Liver (tissue), 8 donors: ENCODE measurements at regions not wholly inside any gene's neighbourhood (a gene's known extent, or its start where the extent isn't known, plus 50 kb on each side); places are given as distances from the start of the nearest gene placed in this dataset.

Experiments used
- DNase-seq: peaks from one replicate; pipeline ENCODE4 v3.0.0-alpha.2; 2017; ENCODE audit warnings: low spot score
- H3K27ac ChIP-seq, 2 donors: one replicate each; pipeline ENCODE4 v1.7.0; 2013; ENCODE audit warnings: inconsistent platforms in 2 of 2, low read length in 2 of 2, control low read depth in 1 of 2, low read depth in 1 of 2, mild to moderate bottlenecking in 1 of 2
- H3K27me3 ChIP-seq, 4 donors: one replicate each; pipeline versions ENCODE4 v1.6.1 to v1.7.0; 2013; ENCODE audit warnings: low read length in 3 of 4, inconsistent platforms in 1 of 4, mild to moderate bottlenecking in 1 of 4, moderate library complexity in 1 of 4; ENCODE audit not compliant: control insufficient read depth in 4 of 4, insufficient read depth in 4 of 4
- H3K36me3 ChIP-seq, 4 donors: one replicate each; pipeline versions ENCODE4 v1.6.1 to v1.7.0; 2013; ENCODE audit warnings: low read length in 3 of 4, mild to moderate bottlenecking in 3 of 4, low read depth in 1 of 4, moderate library complexity in 1 of 4; ENCODE audit not compliant: control insufficient read depth in 4 of 4, insufficient read depth in 3 of 4
- H3K4me1 ChIP-seq, 4 donors: one replicate each; pipeline versions ENCODE4 v1.6.1 to v1.7.0; 2013; ENCODE audit warnings: low read length in 3 of 4, mild to moderate bottlenecking in 3 of 4, moderate library complexity in 1 of 4; ENCODE audit not compliant: control insufficient read depth in 4 of 4, insufficient read depth in 4 of 4
- H3K4me3 ChIP-seq, 3 donors: one replicate each; pipeline versions ENCODE4 v1.6.1 to v1.7.0; 2013; ENCODE audit warnings: low read length in 3 of 3, control low read depth in 1 of 3, low read depth in 1 of 3, mild to moderate bottlenecking in 1 of 3
- H3K9ac ChIP-seq, 2 donors: one replicate each; pipeline ENCODE4 v1.7.0; 2013; ENCODE audit warnings: low read length in 2 of 2, mild to moderate bottlenecking in 2 of 2, moderate library complexity in 2 of 2, control low read depth in 1 of 2, low read depth in 1 of 2
- H3K9me3 ChIP-seq, 4 donors: one replicate each; pipeline versions ENCODE4 v1.6.1 to v1.7.0; 2013; ENCODE audit warnings: low read length in 3 of 4; ENCODE audit not compliant: control insufficient read depth in 4 of 4
- ATF3 ChIP-seq: IDR thresholded peaks from 2 replicates; pipeline ENCODE4 v1.6.1; 2016; ENCODE audit warnings: antibody characterized with exemption
- CTCF ChIP-seq: fragments of 150-350 bp; IDR thresholded peaks from 2 replicates; pipeline ENCODE4 v1.5.1; 2017; ENCODE audit warnings: improper control_type of control experiment, low read depth, low read length; ENCODE audit not compliant: missing input control
- FOXA1 ChIP-seq: IDR thresholded peaks from 2 replicates; pipeline ENCODE4 v1.6.1; 2016; ENCODE audit warnings: antibody characterized with exemption
- FOXA2 ChIP-seq: IDR thresholded peaks from 2 replicates; pipeline ENCODE4 v1.6.1; 2016; ENCODE audit warnings: antibody characterized with exemption
- GABPA ChIP-seq, 2 donors: IDR thresholded peaks in 1 of 2; conservative IDR thresholded peaks in 1 of 2; 2 replicates each; pipeline ENCODE4 v1.6.1; 2016; ENCODE audit warnings: antibody characterized with exemption in 2 of 2, mild to moderate bottlenecking in 1 of 2, moderate library complexity in 1 of 2
- HNF4A ChIP-seq, 2 donors: conservative IDR thresholded peaks; 2 replicates each; pipeline ENCODE4 v1.6.1; 2016; ENCODE audit warnings: antibody characterized with exemption in 2 of 2, mild to moderate bottlenecking in 2 of 2
- HNF4G ChIP-seq: IDR thresholded peaks from 2 replicates; pipeline ENCODE4 v1.6.1; 2016; ENCODE audit warnings: antibody characterized with exemption
- JUND ChIP-seq, 2 donors: IDR thresholded peaks; 2 replicates each; pipeline ENCODE4 v1.6.1; 2016; ENCODE audit warnings: antibody characterized with exemption in 2 of 2
- MAX ChIP-seq: IDR thresholded peaks from 2 replicates; pipeline ENCODE4 v1.6.1; 2016; ENCODE audit warnings: antibody characterized with exemption
- NR2F2 ChIP-seq: IDR thresholded peaks from 2 replicates; pipeline ENCODE4 v1.6.1; 2016; ENCODE audit warnings: antibody characterized with exemption
- RAD21 ChIP-seq, 2 donors: IDR thresholded peaks; 2 replicates each; pipeline ENCODE4 v1.6.1; 2016; ENCODE audit warnings: antibody characterized with exemption in 2 of 2, mild to moderate bottlenecking in 2 of 2
- REST ChIP-seq: IDR thresholded peaks from 2 replicates; pipeline ENCODE4 v1.6.1; 2016; ENCODE audit warnings: antibody characterized with exemption, mild to moderate bottlenecking
- RXRA ChIP-seq, 2 donors: IDR thresholded peaks; 2 replicates each; pipeline ENCODE4 v1.6.1; 2017 to 2018; ENCODE audit warnings: antibody characterized with exemption in 2 of 2, mild to moderate bottlenecking in 1 of 2
- SP1 ChIP-seq: IDR thresholded peaks from 2 replicates; pipeline ENCODE4 v1.6.1; 2018; ENCODE audit warnings: antibody characterized with exemption, mild to moderate bottlenecking
- TAF1 ChIP-seq: conservative IDR thresholded peaks from 2 replicates; pipeline ENCODE4 v1.6.1; 2016; ENCODE audit warnings: antibody characterized with exemption, mild to moderate bottlenecking
- YY1 ChIP-seq: IDR thresholded peaks from 2 replicates; pipeline ENCODE4 v1.6.1; 2016; ENCODE audit warnings: antibody characterized with exemption, mild to moderate bottlenecking
- ZBTB33 ChIP-seq: IDR thresholded peaks from 2 replicates; pipeline ENCODE4 v1.6.1; 2016; ENCODE audit warnings: antibody characterized with exemption
- WGBS: extraction: QIAGEN DNeasy Blood & Tissue Kit; methylation state at CpG from one replicate; pipeline ENCODE4 v1.1.7; 2013; 5-methylcytosine and 5-hydroxymethylcytosine counted together
- donor health status: healthy.
- donor health status: healthy.
- donor health status: healthy.
- donor health status: healthy.
- donor health status: healthy.

GRCh38 chr2:234661175-234661574, 164.3 kb upstream of the ARL4C start (continued):
- TF ChIP-seq CTCF, result no peak

GRCh38 chr2:234655706-234656105, 158.8 kb upstream of the ARL4C start:
- Histone ChIP-seq H3K9ac (no peak overlapping the region), H3K4me3 (no peak overlapping the region), H3K4me1 (no peaks in the 10 kb centered on the region), H3K27ac (no peak overlapping the region), H3K9me3 (no peaks in the 10 kb centered on the region), H3K27me3 (no peaks in the 10 kb centered on the region), H3K36me3 (no peaks in the 10 kb centered on the region)
- 95% methylated on average over 2 of the region's 2 CpGs for WGBS
- no peak for TF ChIP-seq RAD21 (IDR thresholded peaks at IDR 0.05)
- DNase-seq, result no peak

- no peak overlapping the region for H3K27ac ChIP-seq
- H3K36me3 ChIP-seq, result no peaks in the 10 kb centered on the region
- H3K9ac ChIP-seq, result no peak overlapping the region
- 90% methylated on average over 6 of the region's 6 CpGs for WGBS
- no peak for TF ChIP-seq FOXA1
- no peak for TF ChIP-seq MAX
- no peak for TF ChIP-seq GABPA (IDR thresholded peaks at IDR 0.05 in 1 of 2, conservative IDR thresholded peaks at IDR 0.05 in 1 of 2)
- TF ChIP-seq RXRA (IDR thresholded peaks at IDR 0.05), result no peak
- TF ChIP-seq SP1, result no peak
- TF ChIP-seq NR2F2, result no peak
- no peak for TF ChIP-seq RAD21 (IDR thresholded peaks at IDR 0.05)
- TF ChIP-seq HNF4A (conservative IDR thresholded peaks at IDR 0.05), result no peak
- no peak for TF ChIP-seq ATF3
- TF ChIP-seq CTCF, result no peak
- TF ChIP-seq JUND (IDR thresholded peaks at IDR 0.05), result no peak
- no peak for TF ChIP-seq FOXA2
- TF ChIP-seq REST, result no peak
- TF ChIP-seq TAF1, result no peak
- TF ChIP-seq ZBTB33, result no peak
- no peak for TF ChIP-seq YY1
- TF ChIP-seq HNF4G, result no peak
- no peak overlapping the region for H3K4me3 ChIP-seq
- no peaks in the 10 kb centered on the region for H3K4me1 ChIP-seq
- no peaks in the 10 kb centered on the region for H3K27me3 ChIP-seq
- DNase-seq, result no peak
- no peaks in the 10 kb centered on the region for H3K9me3 ChIP-seq
Observed at GRCh38 chr2:234650911-234651310, 154.0 kb upstream of the ARL4C start.
